ENCODE measurements at regions not wholly inside any gene's neighbourhood (a gene's known extent, or its start where the extent isn't known, plus 50 kb on each side); places are given as distances from the start of the nearest gene placed in this dataset.

DNA sequence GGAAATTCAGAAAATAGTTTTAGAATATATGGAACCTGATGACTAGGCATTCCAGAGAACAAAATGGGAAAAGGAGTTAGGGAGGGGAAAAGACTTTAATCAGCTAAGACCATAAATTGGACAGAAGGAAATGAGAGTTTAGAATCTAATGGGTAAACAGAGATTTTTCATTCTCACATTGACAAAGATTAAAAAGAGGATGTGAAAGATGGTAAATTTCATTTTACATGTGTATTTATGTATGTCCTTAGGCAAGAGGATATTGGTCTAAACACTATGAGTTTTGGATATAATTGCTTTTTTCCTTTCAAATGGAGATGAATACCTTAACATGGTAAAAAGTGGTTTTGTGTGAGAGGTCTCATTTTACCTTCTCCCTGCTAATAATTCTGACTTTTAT lies 1021.9 kb downstream of the NSUN3 start:
- no peak for TF ChIP-seq POLR2AphosphoS5 (IDR thresholded peaks at IDR 0.05)
- TF ChIP-seq, protein P1, sequence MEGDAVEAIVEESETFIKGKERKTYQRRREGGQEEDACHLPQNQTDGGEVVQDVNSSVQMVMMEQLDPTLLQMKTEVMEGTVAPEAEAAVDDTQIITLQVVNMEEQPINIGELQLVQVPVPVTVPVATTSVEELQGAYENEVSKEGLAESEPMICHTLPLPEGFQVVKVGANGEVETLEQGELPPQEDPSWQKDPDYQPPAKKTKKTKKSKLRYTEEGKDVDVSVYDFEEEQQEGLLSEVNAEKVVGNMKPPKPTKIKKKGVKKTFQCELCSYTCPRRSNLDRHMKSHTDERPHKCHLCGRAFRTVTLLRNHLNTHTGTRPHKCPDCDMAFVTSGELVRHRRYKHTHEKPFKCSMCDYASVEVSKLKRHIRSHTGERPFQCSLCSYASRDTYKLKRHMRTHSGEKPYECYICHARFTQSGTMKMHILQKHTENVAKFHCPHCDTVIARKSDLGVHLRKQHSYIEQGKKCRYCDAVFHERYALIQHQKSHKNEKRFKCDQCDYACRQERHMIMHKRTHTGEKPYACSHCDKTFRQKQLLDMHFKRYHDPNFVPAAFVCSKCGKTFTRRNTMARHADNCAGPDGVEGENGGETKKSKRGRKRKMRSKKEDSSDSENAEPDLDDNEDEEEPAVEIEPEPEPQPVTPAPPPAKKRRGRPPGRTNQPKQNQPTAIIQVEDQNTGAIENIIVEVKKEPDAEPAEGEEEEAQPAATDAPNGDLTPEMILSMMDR (IDR thresholded peaks at IDR 0.05): no peak
- no peak for TF ChIP-seq EP300 (IDR thresholded peaks at IDR 0.05; ENCODE audit: low read depth)
- no peak for TF ChIP-seq POLR2A (IDR thresholded peaks at IDR 0.05)
- Histone ChIP-seq H3K9me3 (no peaks in the 10 kb centered on the region), H3K36me3 (no peaks in the 10 kb centered on the region), H3K4me3 (no peak overlapping the region), H3K4me1 (no peaks in the 10 kb centered on the region), H3K27me3 (no peaks in the 10 kb centered on the region), H3K27ac (no peak overlapping the region)
- intact Hi-C loops (cut with DNase I; ENCODE audit: low total_unique reads): no loop called here
- DNase-seq: no peak
- in situ Hi-C loops (cut with MboI; ENCODE audit: low pct_ligation_motif_present in 1 of 4, low pct_unique_long_range_greater_than_20kb in 1 of 4, low sequenced_read_pairs in 3 of 4): no loop called here

DNA sequence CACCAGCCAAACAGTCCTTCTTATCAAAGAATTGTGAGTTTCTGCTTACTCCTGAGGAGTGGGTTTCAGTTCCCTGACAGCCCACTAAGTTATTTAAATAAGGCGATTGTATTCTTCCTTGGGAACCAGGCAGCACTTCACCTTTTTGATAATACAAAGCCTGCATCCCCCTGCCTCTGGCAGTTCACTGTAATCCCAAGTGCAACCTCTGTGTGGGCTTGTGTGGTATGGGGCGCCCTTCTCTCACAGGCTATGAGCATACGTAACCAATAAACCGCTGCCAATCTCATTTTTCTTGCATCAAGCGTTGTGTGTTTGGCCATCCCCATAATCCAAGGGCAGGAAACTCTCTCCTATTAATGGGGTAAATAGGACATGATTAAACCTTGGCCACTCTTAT lies 1025.6 kb downstream of the NSUN3 start:
- WGBS, 2 donors (ENCODE audit: low coverage in 1 of 2): 93% methylated on average over 5 of the region's 5 CpGs
- in situ Hi-C loops (cut with MboI; ENCODE audit: low pct_ligation_motif_present in 1 of 4, low pct_unique_long_range_greater_than_20kb in 1 of 4, low sequenced_read_pairs in 3 of 4): no loop called here
- no peak overlapping the region for H3K4me3 ChIP-seq
- TF ChIP-seq POLR2AphosphoS5 (IDR thresholded peaks at IDR 0.05) (no peak), EP300 (IDR thresholded peaks at IDR 0.05; ENCODE audit: low read depth) (no peak), POLR2A (IDR thresholded peaks at IDR 0.05) (no peak)
- TF ChIP-seq, protein P1 (IDR thresholded peaks at IDR 0.05): no peak
- no peaks in the 10 kb centered on the region for H3K27me3 ChIP-seq
- no peaks in the 10 kb centered on the region for H3K9me3 ChIP-seq
- no peak overlapping the region for H3K27ac ChIP-seq
- no peaks in the 10 kb centered on the region for H3K4me1 ChIP-seq
- DNase-seq: no peak
- no peaks in the 10 kb centered on the region for H3K36me3 ChIP-seq
- intact Hi-C loops (cut with DNase I; ENCODE audit: low total_unique reads): no loop called here

DNA sequence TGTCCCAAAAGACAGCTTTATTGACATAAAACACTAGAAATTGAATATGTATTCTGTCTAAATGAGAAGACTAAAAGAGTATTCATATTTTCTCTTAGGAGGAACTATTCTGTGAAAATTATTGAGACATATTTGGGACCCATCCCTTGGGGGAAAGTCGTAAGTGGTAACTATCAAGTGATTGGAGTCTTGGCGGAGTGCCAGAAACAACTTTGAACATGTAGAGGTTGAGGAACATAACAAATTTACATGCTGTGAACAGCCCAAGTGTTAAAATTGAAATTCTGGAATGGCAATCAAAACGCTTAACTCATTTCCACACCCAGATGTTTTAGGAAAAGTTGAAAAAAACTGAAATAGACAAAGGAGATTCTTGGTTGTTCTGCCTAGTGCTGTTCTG lies 1034.6 kb downstream of the NSUN3 start:
- Histone ChIP-seq H3K4me3 (no peak overlapping the region), H3K36me3 (no peaks in the 10 kb centered on the region), H3K27me3 (no peaks in the 10 kb centered on the region), H3K27ac (no peak overlapping the region), H3K4me1 (no peaks in the 10 kb centered on the region), H3K9me3 (no peaks in the 10 kb centered on the region)
- TF ChIP-seq EP300 (IDR thresholded peaks at IDR 0.05; ENCODE audit: low read depth) (no peak), POLR2AphosphoS5 (IDR thresholded peaks at IDR 0.05) (no peak), POLR2A (IDR thresholded peaks at IDR 0.05) (no peak)
- TF ChIP-seq, protein P1 (IDR thresholded peaks at IDR 0.05): no peak
- peak; percentile 7 for DNase-seq
- intact Hi-C loops (cut with DNase I; ENCODE audit: low total_unique reads) (loop anchor here (10.0 kb wide), 1 partner anchor 1227 kb away; no protein-coding TSS in a partner anchor), in situ Hi-C loops (cut with MboI; ENCODE audit: low pct_ligation_motif_present in 1 of 4, low pct_unique_long_range_greater_than_20kb in 1 of 4, low sequenced_read_pairs in 3 of 4) (no loop called here)
- 52 to 58% methylated on average over 3 of the region's 3 CpGs for WGBS, 2 donors (ENCODE audit: low coverage in 1 of 2)

DNA sequence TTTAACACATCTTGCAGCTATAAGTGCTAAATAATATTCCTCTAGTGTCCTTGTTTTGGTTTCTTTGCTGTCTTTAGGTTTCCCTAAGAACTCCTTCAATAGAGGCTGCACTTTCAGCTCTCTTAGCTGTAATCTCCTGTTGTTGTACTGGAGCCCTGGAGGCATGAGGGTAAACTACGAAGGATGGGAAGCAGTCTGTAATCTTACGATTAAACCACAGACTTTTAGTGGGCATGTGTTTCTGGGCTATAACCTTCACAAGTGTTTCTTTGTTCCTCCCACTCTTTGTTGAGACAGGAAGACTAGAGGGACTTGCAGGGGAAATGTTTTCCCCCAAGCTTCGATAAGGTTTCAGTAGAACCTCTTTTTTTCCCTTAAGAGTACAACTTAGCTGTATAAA lies 1058.1 kb downstream of the NSUN3 start:
- in situ Hi-C loops (cut with MboI; ENCODE audit: low pct_ligation_motif_present in 1 of 4, low pct_unique_long_range_greater_than_20kb in 1 of 4, low sequenced_read_pairs in 3 of 4) (no loop called here), intact Hi-C loops (cut with DNase I; ENCODE audit: low total_unique reads) (no loop called here)
- Histone ChIP-seq H3K9me3 (no peaks in the 10 kb centered on the region), H3K36me3 (no peaks in the 10 kb centered on the region), H3K4me1 (no peaks in the 10 kb centered on the region), H3K27me3 (no peaks in the 10 kb centered on the region), H3K4me3 (no peak overlapping the region), H3K27ac (no peak overlapping the region)
- TF ChIP-seq POLR2AphosphoS5 (IDR thresholded peaks at IDR 0.05): no peak
- 55 to 67% methylated on average over 2 to 3 of the region's 3 CpGs for WGBS, 2 donors (ENCODE audit: low coverage in 1 of 2)
- no peak for DNase-seq

DNA sequence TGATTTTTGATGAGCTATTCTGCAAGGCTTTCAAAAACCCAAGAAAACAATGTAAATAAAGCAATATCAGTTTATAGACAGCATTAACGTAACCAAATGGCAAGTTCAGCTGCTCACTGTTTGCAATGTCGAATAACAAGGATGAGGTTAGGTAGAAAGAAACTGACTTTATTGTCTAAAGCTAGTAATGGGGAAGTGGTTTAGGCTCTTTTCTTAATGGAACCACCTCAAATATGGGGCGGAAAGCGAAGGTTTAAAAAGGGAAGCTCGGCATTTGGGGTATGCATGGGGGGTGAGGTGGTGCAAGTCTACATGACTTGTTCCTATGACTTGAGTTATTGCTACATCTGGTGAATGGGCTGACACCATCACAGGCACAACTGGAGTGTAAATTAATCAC lies 1060.2 kb downstream of the NSUN3 start:
- intact Hi-C loops (cut with DNase I; ENCODE audit: low total_unique reads): no loop called here
- in situ Hi-C loops (cut with MboI; ENCODE audit: low pct_ligation_motif_present in 1 of 4, low pct_unique_long_range_greater_than_20kb in 1 of 4, low sequenced_read_pairs in 3 of 4): no loop called here
- 70 to 75% methylated on average over 3 to 5 of the region's 5 CpGs for WGBS, 2 donors (ENCODE audit: low coverage in 1 of 2)
- H3K27me3 ChIP-seq: no peaks in the 10 kb centered on the region
- H3K4me1 ChIP-seq: no peaks in the 10 kb centered on the region
- H3K36me3 ChIP-seq: no peaks in the 10 kb centered on the region
- H3K4me3 ChIP-seq: no peak overlapping the region
- DNase-seq: no peak
- H3K9me3 ChIP-seq: no peaks in the 10 kb centered on the region
- TF ChIP-seq, protein P1 (IDR thresholded peaks at IDR 0.05): no peak
- TF ChIP-seq POLR2A (IDR thresholded peaks at IDR 0.05): no peak
- TF ChIP-seq EP300 (IDR thresholded peaks at IDR 0.05; ENCODE audit: low read depth): no peak
- no peak for TF ChIP-seq POLR2AphosphoS5 (IDR thresholded peaks at IDR 0.05)
- no peak overlapping the region for H3K27ac ChIP-seq

Measured in transverse colon (tissue), 4 donors.